AG09309 (cell line): ENCODE measurements at regions not wholly inside any gene's neighbourhood (a gene's known extent, or its start where the extent isn't known, plus 50 kb on each side); places are given as distances from the start of the nearest gene placed in this dataset.

Source experiments
- DNase-seq: peaks from one replicate; pipeline ENCODE4 v3.0.0-alpha.2; 2010; ENCODE audit warnings: low read depth
- H3K4me3 ChIP-seq: 2 replicates; pipeline ENCODE4 v1.5.1; 2011; ENCODE audit warnings: mild to moderate bottlenecking, low read depth, low read length, moderate library complexity; ENCODE audit not compliant: control insufficient read depth
- CTCF ChIP-seq: IDR thresholded peaks from 2 replicates; pipeline ENCODE4 v1.5.1; 2011; ENCODE audit warnings: mild to moderate bottlenecking, low read depth, low read length, inconsistent platforms; ENCODE audit not compliant: insufficient read depth, control insufficient read depth; ENCODE audit errors: missing control alignments

GRCh38 chr11:15599376-15599775, 484.7 kb downstream of the INSC start:
- TF ChIP-seq CTCF, result no peak
- H3K4me3 ChIP-seq, result no peak overlapping the region
- no peak for DNase-seq

GRCh38 chr11:15602047-15602446, 487.3 kb downstream of the INSC start:
- H3K4me3 ChIP-seq, result no peak overlapping the region
- TF ChIP-seq CTCF, result no peak
- DNase-seq, result no peak

GRCh38 chr11:15602785-15603567, 488.3 kb downstream of the INSC start:
- H3K4me3 ChIP-seq, result no peak overlapping the region
- no peak for TF ChIP-seq CTCF
- no peak for DNase-seq

- TF ChIP-seq CTCF, result no peak
- DNase-seq, result no peak
- H3K4me3 ChIP-seq, result no peak overlapping the region
Measured at GRCh38 chr11:15605094-15605493, 490.4 kb downstream of the INSC start.

GRCh38 chr11:15607361-15608036, 492.8 kb downstream of the INSC start:
- TF ChIP-seq CTCF, result no peak
- H3K4me3 ChIP-seq, result no peak overlapping the region
- no peak for DNase-seq

GRCh38 chr11:15609445-15609844, 494.7 kb downstream of the INSC start:
- TF ChIP-seq CTCF, result no peak
- no peak overlapping the region for H3K4me3 ChIP-seq

More at GRCh38 chr11:15609445-15609844, 494.7 kb downstream of the INSC start:
- DNase-seq, result no peak
